T-helper 2 cell (primary cell): ENCODE measurements at regions not wholly inside any gene's neighbourhood (a gene's known extent, or its start where the extent isn't known, plus 50 kb on each side); places are given as distances from the start of the nearest gene placed in this dataset.

ENCODE experiments used
- DNase-seq, 5 experiments: peaks; one replicate each; pipeline versions ENCODE4 v3.0.0 to v3.0.0-alpha.2; 2012 to 2022

- DNase-seq: no peak
Measured at GRCh38 chr10:106520698-106521097, 643.8 kb downstream of the SORCS1 start.

GRCh38 chr10:106519376-106520030, 645.0 kb downstream of the SORCS1 start:
- no peak for DNase-seq

GRCh38 chr10:106515206-106515790, 649.2 kb downstream of the SORCS1 start:
- DNase-seq: no peak

GRCh38 chr10:106513352-106513771, 651.1 kb downstream of the SORCS1 start:
- no peak for DNase-seq

- DNase-seq: no peak
Measured at GRCh38 chr10:106511917-106512316, 652.6 kb downstream of the SORCS1 start.

GRCh38 chr10:106508950-106509349, 655.6 kb downstream of the SORCS1 start:
- no peak for DNase-seq

GRCh38 chr10:106506526-106507283, 657.8 kb downstream of the SORCS1 start:
- DNase-seq: no peak

- no peak for DNase-seq
Measured at GRCh38 chr10:106504536-106504935, 660.0 kb downstream of the SORCS1 start.

- DNase-seq: no peak
Measured at GRCh38 chr10:106502641-106503040, 661.9 kb downstream of the SORCS1 start.

GRCh38 chr10:106500925-106501525, 663.5 kb downstream of the SORCS1 start:
- DNase-seq: no peak

- DNase-seq: no peak
Measured at GRCh38 chr10:106500041-106500924, 664.2 kb downstream of the SORCS1 start.

- DNase-seq: no peak
Measured at GRCh38 chr10:106499448-106499847, 665.1 kb downstream of the SORCS1 start.

- DNase-seq: no peak
Measured at GRCh38 chr10:106498675-106499074, 665.8 kb downstream of the SORCS1 start.

- DNase-seq: no peak
Measured at GRCh38 chr10:106495931-106496330, 668.6 kb downstream of the SORCS1 start.

- DNase-seq: no peak
Measured at GRCh38 chr10:106493751-106494150, 670.8 kb downstream of the SORCS1 start.

- DNase-seq: no peak
Measured at GRCh38 chr10:106493226-106493625, 671.3 kb downstream of the SORCS1 start.

GRCh38 chr10:106487726-106488125, 676.8 kb downstream of the SORCS1 start:
- DNase-seq: no peak

GRCh38 chr10:106481598-106482275, 682.8 kb downstream of the SORCS1 start:
- no peak for DNase-seq

- no peak for DNase-seq
Measured at GRCh38 chr10:106479636-106480035, 684.9 kb downstream of the SORCS1 start.

- DNase-seq: no peak
Measured at GRCh38 chr10:106474876-106475275, 689.6 kb downstream of the SORCS1 start.

- no peak for DNase-seq
Measured at GRCh38 chr10:106473129-106473685, 691.3 kb downstream of the SORCS1 start.

GRCh38 chr10:106467506-106467905, 697.0 kb downstream of the SORCS1 start:
- no peak for DNase-seq
